Stromal cell of bone marrow (primary cell): ENCODE measurements at regions not wholly inside any gene's neighbourhood (a gene's known extent, or its start where the extent isn't known, plus 50 kb on each side); places are given as distances from the start of the nearest gene placed in this dataset.
A peak's percentile ranks its signal among the peaks of the same experiment; 100 is the strongest.
"Not testable (repeated sequence)": the region's sequence is repeated elsewhere in the genome, so short reads cannot be mapped to it uniquely, and the experiment has no call there.

Source experiments
- DNase-seq: peaks from one replicate; pipeline ENCODE4 v3.0.0-alpha.2; 2012; ENCODE audit warnings: low read depth

GRCh38 chr18:60015826-60016225 is 116.0 kb downstream of the PMAIP1 start:
- not testable (repeated sequence) for DNase-seq

- DNase-seq, result not testable (repeated sequence)
These were observed 113.4 kb downstream of the PMAIP1 start for GRCh38 chr18:60013148-60013547.

- DNase-seq, result no peak
These were observed 111.2 kb downstream of the PMAIP1 start for GRCh38 chr18:60010984-60011383.

GRCh38 chr18:60010513-60010912 is 110.7 kb downstream of the PMAIP1 start:
- DNase-seq, result no peak

GRCh38 chr18:60007661-60008060 is 107.9 kb downstream of the PMAIP1 start:
- no peak for DNase-seq

DNA sequence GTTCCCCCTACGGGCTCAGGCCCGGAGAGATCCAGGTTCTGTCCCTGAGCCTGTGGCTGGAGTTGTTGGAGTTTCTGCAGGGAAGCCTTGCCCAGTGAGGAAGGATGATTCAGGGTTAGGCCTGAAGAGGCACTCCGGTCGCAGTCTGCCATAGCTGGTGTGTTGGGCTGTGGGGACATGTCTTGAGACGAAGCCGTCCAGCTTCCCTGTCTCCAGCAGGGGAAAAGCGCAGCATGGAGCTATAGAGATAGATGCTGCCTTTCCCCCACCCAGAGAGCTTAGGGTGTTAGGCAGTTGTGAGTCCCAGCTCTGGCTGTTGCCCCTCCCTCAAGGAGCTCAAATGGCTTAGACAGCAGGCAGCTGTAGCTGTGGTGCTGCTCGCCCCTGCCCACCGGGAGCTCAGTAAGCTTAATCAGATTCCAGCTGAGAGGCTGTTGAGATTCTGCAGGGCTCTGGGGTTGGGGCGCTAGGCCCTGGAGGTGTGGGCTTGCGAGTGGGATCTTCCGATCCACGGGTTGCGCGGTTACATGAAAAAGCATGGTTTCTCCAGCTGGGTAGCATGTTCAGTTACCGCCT is 103.9 kb downstream of the PMAIP1 start:
- no peak for DNase-seq

DNA sequence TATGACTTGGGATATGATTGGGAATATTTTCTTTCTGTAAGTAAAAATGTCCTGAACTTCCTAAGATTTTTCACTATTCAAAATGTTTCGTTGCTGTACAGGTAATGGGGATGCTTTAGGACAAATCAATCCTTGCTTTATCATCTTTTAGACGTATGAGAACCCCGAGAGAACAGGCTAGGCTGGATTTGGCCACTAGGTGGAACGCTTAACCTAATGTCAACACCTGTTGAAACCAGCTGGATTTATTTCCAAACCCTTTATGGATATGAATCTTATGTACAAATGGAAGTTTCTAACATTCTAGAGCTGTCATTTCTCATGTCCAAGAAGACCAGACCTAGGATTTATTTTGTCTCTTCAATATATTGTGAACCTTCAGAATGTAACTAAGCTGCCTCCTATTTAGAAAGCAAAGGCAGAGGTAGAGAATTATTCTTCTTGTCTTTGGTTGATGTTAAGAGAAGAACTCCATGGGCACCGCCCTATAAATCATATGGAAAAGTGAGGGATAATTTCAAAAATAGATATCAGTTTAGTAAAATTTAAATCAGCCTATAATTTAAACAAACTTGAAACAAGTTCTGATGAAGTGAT is 96.7 kb downstream of the PMAIP1 start:
- peak; percentile 36 for DNase-seq

- no peak for DNase-seq
These were observed 94.6 kb downstream of the PMAIP1 start for GRCh38 chr18:59994357-59994756.

DNA sequence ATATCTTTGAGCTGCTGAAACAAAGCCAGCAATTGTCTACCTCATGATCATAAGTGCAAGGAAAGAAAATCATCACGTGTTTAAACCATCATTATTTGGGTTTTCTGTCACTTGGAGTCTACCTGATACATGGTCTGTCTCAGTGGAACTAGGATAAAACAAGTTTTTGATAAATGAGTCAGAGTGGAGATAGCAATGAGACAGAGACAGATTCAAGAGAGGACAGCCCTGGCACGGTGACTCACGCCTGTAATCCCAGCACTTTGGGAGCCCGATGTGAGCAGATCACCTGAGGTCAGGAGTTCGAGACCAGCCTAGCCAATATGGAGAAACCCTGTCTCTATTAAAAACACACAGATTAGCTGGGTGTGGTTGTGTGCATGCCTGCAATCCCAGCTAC is 93.8 kb downstream of the PMAIP1 start:
- no peak for DNase-seq

- DNase-seq, result no peak
These were observed 90.5 kb downstream of the PMAIP1 start for GRCh38 chr18:59990121-59990823.

- peak; percentile 19 for DNase-seq
These were observed 88.4 kb downstream of the PMAIP1 start for GRCh38 chr18:59988098-59988706.

DNA sequence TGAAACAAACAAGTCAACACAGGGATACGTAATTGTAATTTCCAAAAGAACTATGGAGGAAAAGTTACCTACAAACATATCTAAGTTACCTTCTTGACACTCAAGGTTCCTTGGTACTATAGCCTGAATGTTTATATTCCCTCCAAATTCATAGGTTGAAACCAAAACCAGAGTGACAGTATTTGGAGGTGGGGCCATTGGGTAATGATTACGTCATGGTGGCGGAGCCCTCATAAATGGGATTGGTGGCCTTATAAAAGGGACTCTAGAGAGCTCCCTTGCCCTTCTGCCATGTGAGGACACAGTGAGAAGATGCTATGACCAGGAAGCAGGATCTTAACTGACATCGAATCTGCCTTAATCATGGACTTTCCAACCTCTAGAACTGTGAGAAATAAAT is 87.3 kb downstream of the PMAIP1 start:
- DNase-seq, result no peak

GRCh38 chr18:59986139-59986538 is 86.3 kb downstream of the PMAIP1 start:
- DNase-seq, result no peak

- no peak for DNase-seq
These were observed 85.5 kb downstream of the PMAIP1 start for GRCh38 chr18:59985289-59985688.

DNA sequence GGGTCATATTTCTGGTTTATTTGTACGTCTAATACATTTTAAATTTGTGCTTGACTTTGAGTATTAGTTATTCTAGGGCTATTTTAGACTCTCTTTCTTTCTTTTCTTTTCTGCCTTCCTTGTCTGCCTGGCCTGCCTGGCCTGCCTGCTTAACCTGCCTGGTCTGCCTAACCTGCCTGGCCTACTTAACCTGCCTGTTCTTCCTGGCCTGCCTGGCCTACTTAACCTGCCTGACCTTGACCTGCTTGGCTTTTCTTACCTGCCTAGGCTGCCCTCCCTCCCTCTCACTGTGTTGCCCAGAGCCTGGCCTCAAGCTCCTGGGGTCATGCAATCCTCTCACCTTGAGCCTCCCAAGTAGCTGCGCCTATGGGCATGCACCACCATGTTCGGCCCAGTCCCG is 83.7 kb downstream of the PMAIP1 start:
- DNase-seq, result no peak

- DNase-seq, result no peak
These were observed 80.4 kb downstream of the PMAIP1 start for GRCh38 chr18:59980188-59980637.

DNA sequence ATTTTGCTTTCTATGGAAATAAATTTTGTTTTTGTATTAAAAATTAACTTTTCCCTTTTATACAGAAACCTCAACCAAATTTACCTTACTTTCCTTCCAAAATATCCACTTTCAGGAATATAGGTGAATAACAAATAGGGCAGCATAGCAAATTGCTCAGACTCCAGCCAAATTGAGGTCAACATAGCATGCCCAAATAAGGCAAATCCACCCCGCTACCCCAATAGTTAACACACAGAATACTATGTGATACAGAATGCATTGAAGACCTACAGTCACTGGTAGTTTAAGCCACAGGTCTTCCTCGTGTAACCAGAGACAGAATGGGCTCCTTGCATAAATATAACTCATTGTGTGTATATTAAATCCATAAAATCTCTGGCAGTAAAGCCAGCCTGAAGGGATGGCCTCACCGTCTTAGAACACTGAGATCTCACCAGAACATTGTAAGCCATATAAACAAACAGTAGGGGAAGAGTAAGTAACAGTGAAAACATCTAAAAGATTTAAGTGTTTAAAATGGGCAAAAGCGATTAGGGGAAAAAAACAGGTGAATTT is 72.2 kb downstream of the PMAIP1 start:
- no peak for DNase-seq

DNA sequence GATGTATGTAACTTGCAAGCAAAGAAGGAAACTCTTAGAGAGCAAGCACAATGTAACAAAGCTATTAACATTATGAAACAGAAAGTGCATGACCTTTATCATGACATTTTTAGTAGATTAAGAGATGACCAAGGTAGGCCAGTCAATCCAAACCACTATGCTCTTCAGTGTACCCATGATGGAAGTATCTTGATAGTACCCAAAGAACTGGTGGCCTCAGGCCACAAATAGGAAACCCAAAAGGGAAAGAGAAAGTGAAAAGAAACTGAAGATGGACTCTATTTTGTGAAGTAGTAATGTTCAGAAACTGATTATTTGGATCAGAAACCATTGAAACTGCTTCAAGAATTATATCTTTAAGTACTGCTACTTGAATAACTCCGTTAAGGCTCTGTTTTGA is 71.3 kb downstream of the PMAIP1 start:
- DNase-seq, result not testable (repeated sequence)

GRCh38 chr18:59969477-59970028 is 69.8 kb downstream of the PMAIP1 start:
- not testable (repeated sequence) for DNase-seq

DNA sequence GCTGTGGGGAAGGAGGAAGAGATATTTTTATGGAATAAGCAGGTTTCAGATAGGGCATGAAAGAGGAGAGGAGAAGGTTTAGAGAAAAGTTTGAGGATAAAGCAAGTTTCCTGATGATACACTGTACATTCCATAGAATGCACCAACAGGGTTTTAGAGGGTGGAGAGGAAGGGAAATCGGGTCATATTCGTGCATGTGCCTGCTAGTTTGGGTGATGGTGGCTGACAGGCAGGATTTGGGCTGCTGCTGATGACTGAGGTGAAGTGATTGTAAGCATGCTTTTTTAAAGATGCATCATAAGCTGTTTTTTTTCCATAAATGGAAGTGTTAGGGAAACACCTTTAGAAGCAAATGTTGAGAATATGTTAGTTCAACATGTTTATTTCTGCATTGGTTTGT is 68.8 kb downstream of the PMAIP1 start:
- no peak for DNase-seq

GRCh38 chr18:59967878-59968277 is 68.1 kb downstream of the PMAIP1 start:
- no peak for DNase-seq

- DNase-seq, result no peak
These were observed 67.1 kb downstream of the PMAIP1 start for GRCh38 chr18:59966913-59967312.
